ENCODE measurements at regions not wholly inside any gene's neighbourhood (a gene's known extent, or its start where the extent isn't known, plus 50 kb on each side); places are given as distances from the start of the nearest gene placed in this dataset.
"Not testable (repeated sequence)": the region's sequence is repeated elsewhere in the genome, so short reads cannot be mapped to it uniquely, and the experiment has no call there.

DNA sequence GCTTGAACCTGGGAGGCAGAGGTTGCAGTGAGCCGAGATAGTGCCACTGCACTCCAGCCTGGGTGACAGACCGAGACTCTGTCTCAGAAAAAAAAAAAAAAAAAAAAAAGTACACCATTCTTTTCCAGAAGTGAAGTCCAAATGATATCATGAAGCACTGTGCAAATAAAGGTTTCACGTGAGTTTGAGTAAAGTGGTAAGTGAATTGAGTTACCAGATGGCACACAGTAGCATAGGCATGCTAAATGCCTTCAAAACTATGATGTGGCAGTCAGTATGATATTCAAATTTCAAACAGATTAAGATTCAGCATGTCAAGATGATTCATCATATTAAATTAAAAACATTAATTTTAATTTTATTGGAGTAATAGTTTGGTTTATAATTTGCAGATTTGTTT is 195.2 kb downstream of the TAF11L14 start:
- DNase-seq = no peak

DNA sequence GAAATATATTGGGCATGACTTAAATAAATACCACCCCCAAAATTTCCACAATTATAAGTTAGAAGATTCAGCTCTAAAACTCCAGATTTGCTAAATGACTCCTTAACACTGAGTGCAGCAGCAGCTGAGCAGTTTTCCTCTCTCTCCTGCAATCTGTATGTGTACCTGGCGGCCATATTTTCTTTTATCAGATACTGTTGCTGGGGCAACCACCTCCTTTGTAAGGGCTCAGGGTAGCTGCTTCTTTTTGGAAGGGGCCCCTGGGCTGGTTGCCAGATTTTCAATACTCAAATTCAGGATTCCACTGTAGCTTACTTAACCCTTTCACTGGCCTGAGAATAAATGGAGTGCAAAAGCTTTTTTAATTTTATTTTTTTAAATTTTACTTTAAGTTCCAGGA is 197.0 kb downstream of the TAF11L14 start:
- no peak for DNase-seq

DNA sequence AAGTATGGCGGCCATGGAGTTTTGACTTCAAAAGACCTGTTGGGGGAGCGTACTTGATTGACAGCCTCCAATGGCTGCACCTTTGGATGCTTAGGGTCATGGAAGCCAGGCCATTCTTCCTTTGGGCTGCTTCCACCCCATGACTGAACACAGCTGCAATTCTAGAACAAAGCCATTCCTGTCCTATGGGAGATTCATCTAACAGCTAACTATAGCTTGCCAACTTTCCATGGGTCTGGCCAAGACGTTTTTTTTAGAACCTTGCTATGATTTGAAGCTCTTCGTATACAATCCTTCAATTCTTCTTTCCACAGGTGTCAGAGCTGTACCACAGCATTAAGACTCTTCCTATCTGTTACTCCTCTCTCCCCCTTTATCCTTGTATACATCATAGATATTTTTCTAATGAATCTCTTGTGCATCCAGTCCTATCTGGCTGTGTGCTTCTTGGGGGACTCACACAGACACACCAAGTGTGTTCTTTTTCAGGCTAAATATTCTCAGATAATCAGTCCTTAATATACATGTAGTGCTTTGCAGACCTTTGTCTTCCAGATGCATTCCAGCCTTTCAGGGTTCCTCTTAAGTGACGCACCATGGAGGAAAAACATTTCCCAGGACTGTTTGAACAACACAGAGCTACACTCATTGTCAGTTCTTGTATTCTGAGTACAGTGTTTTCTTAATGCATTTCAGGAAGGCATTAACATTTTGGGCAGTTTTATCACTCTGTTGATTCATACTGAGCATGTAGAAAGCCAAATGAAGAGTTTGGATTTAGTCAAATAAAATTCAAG is 198.9 kb downstream of the TAF11L14 start:
- no peak for DNase-seq

DNA sequence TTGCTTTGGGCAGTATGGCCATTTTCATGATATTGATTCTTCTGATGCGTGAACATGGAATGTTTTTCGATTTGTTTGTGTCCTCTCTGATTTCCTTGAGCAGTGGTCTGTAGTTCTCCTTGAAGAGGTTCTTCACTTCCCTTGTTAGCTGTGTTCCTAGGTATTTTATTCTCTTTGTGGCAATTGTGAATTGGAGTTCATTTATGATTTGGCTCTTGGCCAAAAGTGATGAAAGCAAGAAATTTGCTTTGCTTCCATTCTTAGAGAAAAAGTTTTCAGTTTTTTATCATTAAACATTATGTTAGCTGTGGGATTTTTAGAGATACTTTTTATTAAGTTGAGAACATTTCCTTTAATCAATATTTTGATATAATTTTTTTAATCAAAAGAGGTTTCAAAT is 203.5 kb downstream of the TAF11L14 start:
- DNase-seq = no peak

DNA sequence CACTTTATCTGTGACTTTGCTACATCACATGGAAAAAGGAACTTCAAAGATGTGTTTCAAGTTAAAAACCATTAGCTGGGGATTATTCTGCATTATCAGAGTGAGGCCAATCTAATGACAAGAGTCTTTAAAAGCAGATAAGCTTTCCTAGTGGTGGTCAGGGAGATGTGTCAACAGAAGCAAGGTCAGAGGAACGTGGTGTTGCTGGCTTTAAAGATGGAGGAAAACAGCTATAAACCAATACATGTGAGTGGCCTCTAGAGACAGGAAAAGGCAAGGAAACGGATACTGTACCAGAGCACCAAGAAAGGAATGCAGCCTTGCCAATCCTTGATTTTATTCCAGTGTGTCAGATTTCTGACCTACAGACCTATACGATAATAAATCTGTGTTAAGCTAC is 204.2 kb downstream of the TAF11L14 start:
- DNase-seq = no peak

DNA sequence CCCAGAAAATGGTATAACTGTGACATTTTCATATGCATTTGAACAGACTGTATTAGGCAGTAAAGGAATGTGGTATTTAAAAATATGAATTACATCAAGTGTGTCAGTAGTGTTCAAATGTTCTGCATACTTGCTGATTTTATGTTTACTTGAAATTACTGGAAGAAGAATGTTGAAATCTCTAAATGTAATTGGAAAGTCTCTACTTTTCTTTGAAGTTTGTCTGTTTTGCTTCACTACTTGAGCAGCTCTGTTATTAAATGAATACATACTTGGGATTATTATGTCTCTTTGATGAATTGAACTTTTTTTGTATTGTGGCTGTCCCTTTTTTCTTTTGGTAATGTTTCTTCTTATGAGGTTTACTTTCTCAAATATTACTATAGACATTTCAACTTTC is 205.6 kb downstream of the TAF11L14 start:
- DNase-seq = no peak

DNA sequence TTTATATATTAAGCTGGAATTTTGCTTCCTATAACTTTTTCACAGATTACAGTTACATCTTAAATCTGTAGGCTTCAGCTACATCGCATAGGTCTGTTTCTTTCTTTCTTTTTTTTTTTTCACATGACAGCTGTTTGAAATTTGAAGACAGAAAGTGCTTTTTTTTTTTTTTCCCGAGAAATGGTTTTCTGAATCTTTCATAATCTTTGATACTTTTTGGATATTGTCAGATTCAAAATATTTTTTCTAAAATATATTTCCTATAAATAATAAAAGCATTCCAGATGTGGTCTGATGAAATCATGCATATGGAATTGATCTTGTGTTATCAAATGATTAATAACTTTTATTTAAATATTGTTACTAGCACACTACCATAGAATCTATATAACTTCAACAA is 212.2 kb downstream of the TAF11L14 start:
- DNase-seq = no peak

DNA sequence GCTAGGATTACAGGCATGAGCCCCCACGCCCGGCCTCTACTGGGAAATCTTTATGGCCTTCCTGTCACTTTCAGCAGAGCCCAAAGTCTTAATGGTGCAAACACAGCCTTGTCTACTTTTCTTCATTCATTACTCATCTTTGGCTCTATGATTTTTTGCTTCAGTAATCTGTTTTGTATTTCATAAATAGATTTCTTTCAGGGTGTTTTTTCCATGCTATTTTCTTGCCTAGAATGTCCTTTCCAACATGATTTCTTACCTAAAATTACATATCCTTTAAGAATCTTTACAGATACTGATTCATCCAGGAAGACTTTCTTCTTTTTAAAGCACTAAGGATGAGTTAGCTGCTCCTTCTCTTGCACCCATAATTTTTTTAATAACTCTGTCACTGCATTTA is 213.0 kb downstream of the TAF11L14 start:
- DNase-seq = no peak

DNA sequence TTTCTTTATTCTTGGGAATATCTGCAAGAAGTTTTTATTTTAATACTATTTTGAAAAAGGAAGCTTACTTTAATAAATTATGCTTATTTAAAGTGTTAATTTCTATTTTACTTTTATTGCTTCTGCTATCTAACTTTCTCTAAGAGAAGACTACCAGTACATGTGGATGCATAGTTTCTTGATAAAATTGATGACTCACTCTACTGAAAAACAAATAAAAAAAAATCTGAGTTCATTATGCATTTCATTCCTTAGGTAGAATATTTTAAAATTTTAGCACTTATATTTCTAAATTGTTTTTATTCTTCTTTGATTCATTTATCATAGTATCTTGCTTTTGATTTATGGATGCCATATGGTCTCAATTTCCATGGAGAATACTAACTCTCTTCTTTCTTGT is 217.9 kb downstream of the TAF11L14 start:
- no peak for DNase-seq

DNA sequence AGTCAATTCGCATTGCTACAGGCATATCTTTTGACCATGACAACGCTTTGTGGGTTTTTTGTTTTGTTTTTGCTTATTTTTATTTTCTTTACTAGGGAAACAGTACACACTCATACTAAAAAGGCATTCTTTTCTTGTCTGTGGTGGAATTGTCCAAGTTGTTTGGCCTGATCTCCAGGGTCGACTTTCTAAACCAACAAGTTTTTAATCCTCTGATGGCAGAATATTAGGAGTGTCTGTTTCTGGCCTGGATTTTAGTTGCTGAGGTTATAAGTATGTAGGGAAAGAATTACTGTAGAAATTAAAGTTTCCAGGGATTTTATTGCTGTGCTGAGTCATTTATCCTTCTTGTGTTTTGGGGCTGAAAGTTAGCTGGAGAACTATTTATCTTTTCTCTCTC is 218.5 kb downstream of the TAF11L14 start:
- no peak for DNase-seq

DNA sequence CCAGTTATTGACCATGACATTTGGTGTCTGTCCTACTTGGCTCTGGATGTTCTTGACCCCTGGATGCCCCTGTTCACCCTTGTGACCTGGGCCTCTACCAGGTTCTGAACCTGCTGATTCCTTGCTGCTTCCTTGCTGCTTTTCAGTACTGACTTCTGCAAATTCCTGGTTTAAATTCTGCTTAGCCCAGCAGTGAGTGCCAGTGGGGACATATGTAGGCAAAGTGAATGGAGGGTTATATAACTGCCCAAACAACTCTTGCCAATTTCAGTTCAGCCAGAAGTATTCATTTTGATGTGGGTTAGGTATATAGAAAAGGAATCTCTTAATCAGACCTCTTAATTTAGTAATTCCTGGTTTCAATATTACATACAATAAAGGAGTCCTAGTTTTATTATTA is 220.6 kb downstream of the TAF11L14 start:
- no peak for DNase-seq

DNA sequence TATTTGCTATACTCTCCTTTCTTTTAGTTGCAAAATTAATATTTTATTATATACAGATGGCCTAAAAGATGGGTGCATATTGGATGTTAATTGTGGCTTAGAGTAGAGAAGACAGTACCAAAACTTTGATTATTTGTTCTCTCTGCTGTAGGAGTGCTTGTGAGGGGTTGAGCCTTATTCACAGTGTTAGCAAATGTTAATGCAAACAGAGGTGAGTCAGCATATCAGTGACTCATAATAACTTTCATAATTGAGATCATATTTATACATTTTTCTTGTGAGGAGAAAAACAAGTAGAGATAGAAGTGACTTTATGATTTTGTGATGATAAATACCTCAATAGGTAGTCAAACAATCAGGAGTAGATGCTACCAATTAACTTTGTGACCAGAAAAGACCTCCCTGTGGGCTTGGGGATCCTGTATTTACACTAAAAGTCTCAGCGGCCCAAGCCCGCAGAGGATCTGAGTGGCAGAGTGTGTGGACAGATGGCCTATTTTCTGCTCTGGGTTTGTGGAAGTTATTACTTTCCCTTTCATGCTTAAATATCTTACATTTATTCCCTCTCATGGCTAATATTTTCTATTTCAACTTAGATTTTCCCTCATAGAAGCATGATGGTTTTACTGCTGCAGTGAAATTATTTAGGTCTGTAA is 226.5 kb downstream of the TAF11L14 start:
- DNase-seq = no peak

DNA sequence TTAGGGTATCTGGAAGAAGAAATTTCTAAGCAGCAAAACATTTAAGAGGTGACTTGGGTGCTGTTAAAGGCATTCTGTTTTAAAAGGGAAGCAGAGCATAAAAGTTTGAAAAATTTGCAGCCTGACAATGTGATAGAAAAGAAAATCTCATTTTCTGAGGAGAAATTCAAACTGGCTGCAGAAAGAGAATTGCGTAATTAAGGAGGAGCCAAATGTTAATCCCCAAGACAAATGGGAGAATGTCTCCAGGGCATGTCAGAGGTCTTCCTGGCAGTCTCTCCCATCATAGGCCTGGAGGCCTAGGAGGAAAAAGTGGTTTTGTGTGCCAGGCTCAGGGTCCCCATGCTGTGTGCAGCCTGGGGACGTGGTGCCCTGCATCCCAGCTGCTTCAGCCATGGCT is 230.6 kb downstream of the TAF11L14 start:
- DNase-seq = not testable (repeated sequence)

DNA sequence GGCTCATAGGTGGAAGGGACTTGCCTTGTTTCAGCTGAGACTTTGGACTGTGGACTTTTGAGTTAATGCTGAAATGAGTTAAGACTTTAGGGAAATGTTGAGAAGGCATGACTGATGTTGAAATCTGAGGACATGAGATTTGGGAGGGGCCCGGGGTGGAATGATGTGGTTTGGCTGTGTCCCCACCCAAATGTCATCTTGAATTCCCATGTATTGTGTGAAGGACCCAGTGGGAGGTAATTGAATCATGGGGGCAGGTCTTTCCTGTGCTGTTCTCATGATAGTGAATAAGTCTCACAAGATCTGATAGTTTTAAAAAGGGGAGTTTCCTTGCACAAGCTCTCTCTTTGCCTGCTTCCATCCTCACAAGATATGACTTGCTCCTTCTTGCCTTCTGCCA is 231.7 kb downstream of the TAF11L14 start:
- DNase-seq = not testable (repeated sequence)

DNA sequence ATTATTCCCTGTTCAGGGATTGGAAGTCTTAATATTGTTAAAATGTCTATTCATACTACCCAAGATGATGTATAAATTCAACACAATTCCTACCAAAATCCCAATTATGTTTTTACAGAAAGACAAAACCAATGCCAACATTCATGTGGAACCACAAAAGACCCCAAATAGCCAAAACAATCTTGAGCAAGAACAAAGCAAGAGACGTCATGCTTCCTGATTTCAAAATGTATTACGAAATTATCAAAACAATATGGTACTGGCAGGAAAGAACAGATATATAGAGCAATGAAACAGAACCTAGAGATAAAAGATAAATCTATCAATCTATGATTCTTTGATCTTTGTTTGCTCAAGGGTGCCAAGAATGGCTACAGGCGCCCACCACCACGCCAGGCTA is 237.9 kb downstream of the TAF11L14 start:
- no peak for DNase-seq

DNA sequence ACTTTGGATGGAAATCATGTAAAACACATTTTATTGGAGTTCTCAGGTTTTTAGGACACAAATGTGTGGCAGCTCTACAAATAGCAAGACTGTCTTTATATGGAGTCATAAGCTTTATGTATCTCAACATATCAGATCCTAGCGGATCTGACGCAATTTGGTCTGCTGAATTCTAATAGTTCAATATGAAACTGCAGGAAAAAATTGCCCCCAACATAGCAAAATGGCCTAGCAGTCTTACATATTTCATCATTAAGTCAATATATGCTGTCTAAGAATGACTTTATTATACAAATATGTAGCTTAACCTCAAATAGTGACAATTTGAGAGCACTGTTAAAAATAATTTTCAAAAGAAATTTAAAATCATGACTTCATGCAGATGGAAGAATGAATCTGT is 244.3 kb downstream of the TAF11L14 start:
- no peak for DNase-seq

DNA sequence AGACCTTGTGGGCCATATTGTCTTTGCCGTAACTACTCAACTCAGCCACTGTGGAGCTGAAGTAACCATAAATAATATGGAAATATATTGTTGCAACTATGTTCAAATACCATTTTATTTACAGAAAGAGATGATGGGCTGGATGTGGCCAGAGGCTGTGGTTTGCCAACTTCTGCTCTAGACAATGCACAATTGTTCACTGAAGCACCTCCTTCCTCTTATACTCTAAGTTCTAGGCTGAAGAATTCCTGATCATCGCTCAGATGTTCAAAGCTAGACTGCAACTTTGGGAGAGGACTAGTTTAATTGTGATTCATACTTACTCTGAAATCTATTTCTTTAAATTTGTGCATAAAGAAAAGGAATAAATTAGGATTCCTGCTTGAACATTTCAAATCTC is 245.0 kb downstream of the TAF11L14 start:
- no peak for DNase-seq

DNA sequence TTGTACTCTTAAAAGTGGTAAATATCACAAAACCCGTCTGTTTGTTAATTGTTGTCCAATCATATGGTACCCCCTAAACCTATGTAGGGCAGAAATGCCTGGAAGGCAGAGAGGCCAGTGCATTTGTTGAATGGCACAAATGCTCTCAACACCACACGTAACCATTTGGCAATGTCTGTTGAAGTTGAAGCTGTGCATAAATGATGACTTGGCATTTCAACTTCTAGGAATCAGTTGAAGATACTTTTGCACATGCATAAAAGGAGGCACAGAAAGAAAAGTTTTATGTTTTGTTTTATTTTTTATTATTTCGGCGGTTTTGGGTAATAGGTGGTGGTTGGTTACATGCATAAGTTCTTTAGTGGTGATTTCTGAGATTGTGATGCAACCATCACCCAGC is 246.6 kb downstream of the TAF11L14 start:
- no peak for DNase-seq

DNA sequence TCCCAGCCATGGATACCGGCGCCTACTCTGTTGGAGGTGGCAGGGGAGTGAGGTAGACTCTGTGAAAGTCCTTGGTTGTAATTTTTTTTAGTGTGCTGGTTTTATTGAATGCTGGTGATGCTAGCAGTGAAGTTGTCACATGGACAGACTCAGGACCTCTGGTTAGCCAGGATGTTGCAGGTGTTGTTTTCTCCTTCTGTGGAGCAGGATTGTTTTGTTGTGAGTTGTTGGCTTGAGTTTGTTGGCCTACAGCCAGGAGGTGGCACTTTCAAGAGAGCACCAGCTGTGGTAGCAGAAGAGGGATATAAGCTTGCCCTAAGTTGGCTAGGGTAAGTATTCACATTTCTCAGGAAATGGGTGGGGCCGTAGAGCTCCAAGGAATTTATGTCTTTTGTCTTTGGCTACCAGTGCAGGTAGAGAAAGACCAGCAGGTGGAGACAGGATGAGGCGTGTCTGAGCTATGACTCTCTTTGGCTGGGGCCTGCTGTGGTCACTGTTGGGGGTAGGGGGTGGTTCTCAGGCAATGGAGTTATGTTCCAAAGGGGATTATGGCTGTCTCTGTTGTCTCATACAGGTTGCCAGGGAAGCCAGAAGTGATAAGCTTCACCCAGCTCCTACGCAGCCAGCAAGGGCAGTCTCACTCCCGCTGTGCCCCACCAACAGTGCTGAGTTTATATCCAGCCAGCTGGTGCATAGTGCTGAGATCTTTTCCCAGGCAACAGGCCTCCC is 248.7 kb downstream of the TAF11L14 start:
- DNase-seq = no peak

DNA sequence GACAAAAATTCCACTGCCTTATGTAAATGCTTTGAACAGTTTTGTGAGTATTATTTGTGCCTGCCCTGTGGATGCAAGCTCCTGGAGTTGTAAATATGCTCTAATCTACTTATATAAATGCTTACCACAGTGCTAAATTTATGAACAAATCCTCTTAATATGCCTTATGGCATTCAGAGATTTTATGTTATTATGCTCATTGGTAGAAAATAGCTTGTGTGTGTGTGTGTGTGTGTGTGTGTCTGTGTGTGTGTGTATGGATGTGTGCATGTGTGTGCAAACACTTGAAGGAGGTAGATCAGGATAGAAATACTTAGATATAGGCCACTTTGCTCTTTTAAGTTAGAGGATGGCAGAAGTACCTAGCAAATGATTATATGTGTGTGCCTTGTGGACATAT is 253.9 kb downstream of the TAF11L14 start:
- DNase-seq = no peak

DNA sequence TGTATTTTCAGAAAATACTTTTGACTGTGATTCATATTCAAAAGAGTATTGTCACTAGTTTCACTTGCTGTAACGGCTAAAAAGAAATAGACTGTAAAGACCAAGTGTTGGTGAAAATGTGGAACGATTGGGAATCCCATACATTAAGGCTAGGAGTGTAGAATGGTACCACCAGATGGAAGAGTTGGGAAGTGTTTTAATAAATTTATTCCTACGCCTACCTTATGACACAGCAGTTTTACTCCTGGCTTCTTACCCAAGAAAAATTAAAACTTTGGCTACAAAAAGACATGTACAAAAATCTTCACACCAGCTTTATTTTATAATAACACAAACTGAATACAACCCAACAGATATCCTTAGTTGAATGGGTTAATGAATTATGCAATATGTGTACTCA is 256.2 kb downstream of the TAF11L14 start:
- no peak for DNase-seq

DNA sequence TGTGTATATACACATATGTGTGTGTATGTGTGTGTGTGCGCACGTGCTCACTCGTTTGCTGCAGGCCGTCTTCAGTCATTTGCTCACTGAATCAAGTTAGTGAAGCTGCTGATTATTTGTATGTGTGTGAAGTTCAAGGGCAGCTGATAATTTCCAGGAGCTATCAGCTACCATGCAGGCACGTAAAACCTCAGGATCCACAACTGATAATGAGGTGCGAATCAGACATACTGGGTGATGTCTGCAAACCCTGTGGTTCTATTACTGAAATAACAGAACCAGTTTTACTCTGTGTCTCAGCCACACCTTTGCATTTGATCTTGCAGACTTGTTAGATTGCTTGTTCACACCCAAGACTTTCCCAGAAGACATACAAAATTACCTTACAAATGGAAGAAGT is 257.6 kb downstream of the TAF11L14 start:
- no peak for DNase-seq

DNA sequence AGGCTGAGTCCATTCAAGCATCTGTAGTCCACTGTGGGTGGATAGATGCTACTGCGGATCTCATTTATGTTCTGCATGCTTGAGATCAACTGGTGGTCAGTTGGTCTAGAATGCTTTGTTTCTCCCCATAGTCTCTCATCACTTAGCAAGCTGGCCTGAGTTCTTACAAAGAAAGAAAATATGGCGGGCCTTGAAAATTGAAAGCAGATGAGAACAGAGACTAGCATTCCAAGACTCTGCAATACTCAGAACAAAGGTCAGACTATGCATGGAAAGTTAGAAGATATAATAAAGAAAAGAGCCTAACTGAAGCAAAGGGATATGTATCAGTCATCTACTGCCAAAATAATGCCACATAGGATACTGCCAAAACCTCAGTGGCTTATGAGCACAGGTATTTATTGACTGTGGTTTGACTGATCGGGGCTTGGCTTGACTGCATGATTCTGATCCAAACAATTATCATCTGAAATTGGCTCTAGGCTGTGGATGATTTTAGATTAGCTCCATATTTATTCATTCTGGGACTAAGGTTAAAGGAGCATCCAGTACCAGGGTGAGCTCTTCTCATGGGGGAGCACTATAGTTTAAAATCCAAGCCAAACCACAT is 258.9 kb downstream of the TAF11L14 start:
- DNase-seq = no peak

Measured in EL (cell line).